ENCODE measurements at regions not wholly inside any gene's neighbourhood (a gene's known extent, or its start where the extent isn't known, plus 50 kb on each side); places are given as distances from the start of the nearest gene placed in this dataset.

DNA sequence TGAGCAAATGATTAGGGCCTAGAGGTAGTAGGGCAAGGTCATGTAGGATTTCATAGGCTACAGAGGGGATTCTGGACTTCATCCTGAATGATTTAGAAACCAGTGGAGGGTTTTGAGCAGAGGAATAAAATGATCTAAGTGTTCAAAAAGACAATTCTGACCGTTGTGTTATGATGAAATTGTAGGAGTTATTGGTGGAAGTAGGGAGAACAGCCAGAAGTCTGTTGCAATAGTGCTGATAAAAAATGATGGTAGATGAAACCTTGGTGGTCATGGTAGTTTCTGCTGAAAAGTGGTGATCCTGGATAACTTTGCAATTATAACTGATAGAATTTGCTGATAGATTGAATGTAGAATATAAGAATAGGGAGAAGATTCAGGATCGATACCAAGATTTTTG, 60.2 kb downstream of the MID1IP1 start:
- peak; percentile 45 for FAIRE-seq
- no peak for DNase-seq
- Histone ChIP-seq H3K4me1 (no peaks in the 10 kb centered on the region), H3K27ac (no peak overlapping the region), H3K9me3 (no peaks in the 10 kb centered on the region), H3K4me3 (no peak overlapping the region), H3K27me3 (no peaks in the 10 kb centered on the region), H3K36me3 (no peaks in the 10 kb centered on the region)
- intact Hi-C loops (cut with DNase I) = no loop called here
- 77 to 80% methylated on average over 2 of the region's 2 CpGs for WGBS, 2 donors
- TF ChIP-seq, protein P1, sequence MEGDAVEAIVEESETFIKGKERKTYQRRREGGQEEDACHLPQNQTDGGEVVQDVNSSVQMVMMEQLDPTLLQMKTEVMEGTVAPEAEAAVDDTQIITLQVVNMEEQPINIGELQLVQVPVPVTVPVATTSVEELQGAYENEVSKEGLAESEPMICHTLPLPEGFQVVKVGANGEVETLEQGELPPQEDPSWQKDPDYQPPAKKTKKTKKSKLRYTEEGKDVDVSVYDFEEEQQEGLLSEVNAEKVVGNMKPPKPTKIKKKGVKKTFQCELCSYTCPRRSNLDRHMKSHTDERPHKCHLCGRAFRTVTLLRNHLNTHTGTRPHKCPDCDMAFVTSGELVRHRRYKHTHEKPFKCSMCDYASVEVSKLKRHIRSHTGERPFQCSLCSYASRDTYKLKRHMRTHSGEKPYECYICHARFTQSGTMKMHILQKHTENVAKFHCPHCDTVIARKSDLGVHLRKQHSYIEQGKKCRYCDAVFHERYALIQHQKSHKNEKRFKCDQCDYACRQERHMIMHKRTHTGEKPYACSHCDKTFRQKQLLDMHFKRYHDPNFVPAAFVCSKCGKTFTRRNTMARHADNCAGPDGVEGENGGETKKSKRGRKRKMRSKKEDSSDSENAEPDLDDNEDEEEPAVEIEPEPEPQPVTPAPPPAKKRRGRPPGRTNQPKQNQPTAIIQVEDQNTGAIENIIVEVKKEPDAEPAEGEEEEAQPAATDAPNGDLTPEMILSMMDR (IDR thresholded peaks at IDR 0.05) = no peak
- ATAC-seq = no peak

DNA sequence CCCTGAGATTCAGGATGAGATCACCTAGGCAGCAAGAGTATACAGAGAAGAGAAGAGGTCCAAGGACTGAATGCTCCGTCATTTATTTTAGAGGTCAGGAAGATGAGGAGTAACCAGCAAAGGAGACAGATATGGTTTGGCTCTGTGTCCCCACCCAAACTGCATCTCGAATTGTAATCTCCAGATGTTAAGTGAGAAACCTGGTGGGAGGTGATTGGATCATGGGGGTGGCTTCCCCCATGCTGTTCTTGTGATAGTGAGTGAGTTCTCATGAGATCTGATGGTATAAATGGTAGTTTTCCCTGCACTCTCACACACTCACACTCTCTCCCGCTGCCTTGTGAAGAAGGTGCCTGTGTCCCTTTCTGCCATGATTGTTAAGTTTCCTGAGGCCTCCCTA, 60.8 kb downstream of the MID1IP1 start:
- DNase-seq (no peak), ATAC-seq (no peak), FAIRE-seq (no peak)
- no peaks in the 10 kb centered on the region for H3K4me1 ChIP-seq
- 73 to 90% methylated on average over 3 of the region's 3 CpGs for WGBS, 2 donors
- H3K27ac ChIP-seq = no peak overlapping the region
- no peaks in the 10 kb centered on the region for H3K36me3 ChIP-seq
- no peaks in the 10 kb centered on the region for H3K9me3 ChIP-seq
- intact Hi-C loops (cut with DNase I) = no loop called here
- H3K4me3 ChIP-seq = no peak overlapping the region
- H3K27me3 ChIP-seq = no peaks in the 10 kb centered on the region
- TF ChIP-seq, protein P1 (IDR thresholded peaks at IDR 0.05) = no peak

DNA sequence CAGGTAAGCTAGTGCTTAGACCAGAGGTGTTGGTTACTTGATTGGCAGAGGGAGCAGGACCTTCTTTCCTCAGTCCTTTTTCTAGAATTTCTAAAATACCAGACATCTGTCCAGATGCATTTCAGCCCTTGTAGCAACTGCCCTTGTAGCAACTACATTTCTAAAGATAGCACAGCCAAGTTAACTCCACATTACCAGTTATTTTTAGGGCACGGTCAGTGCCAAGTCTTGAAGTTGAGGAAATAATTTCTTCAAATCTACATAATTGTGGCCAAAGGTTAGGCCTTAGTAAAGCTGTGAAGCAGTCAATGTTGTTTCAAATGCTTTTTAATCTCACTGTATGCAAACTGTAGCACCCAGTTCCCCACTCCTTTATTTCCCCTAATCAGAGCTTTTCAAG, 62.9 kb downstream of the MID1IP1 start:
- intact Hi-C loops (cut with DNase I) = no loop called here
- H3K36me3 ChIP-seq = no peaks in the 10 kb centered on the region
- WGBS, 2 donors = 31 to 62% methylated on average over 1 of the region's 1 CpG
- H3K4me1 ChIP-seq = no peaks in the 10 kb centered on the region
- TF ChIP-seq, protein P1 (IDR thresholded peaks at IDR 0.05) = no peak
- DNase-seq = no peak
- H3K4me3 ChIP-seq = no peak overlapping the region
- peak; percentile 72 for FAIRE-seq
- H3K27ac ChIP-seq = no peak overlapping the region
- no peaks in the 10 kb centered on the region for H3K27me3 ChIP-seq
- ATAC-seq = peak in 2 of 4 donors; percentile 38
- no peaks in the 10 kb centered on the region for H3K9me3 ChIP-seq

DNA sequence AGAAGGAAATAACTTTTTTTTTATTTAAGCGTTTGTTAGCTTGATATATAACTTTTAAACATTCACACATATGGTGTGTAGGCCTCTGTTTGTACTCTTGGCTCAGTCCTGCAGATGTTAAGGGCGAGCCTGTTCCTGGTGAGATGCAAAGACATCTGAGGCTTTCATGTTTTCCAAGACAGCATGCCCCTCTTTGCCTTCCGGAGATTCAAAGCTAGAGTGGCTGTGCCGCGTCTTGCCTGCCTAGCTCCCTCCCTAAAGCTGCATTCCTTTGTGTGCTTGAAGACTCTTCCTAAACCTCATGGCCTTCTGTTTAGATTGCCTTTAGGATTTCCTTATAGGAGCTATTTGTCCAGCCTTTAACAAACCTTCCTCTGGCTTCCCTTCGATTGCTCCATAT, 67.1 kb downstream of the MID1IP1 start:
- peaks cover 0 to 2% (median 0%) of the 10 kb centered on the region in 3 donors for H3K4me1 ChIP-seq
- intact Hi-C loops (cut with DNase I) = no loop called here
- DNase-seq (no peak), FAIRE-seq (no peak), ATAC-seq (no peak)
- WGBS, 2 donors = 87 to 95% methylated on average over 6 of the region's 6 CpGs
- H3K27ac ChIP-seq = no peak overlapping the region
- TF ChIP-seq, protein P1 (IDR thresholded peaks at IDR 0.05) = no peak
- H3K9me3 ChIP-seq = no peaks in the 10 kb centered on the region
- H3K4me3 ChIP-seq = no peak overlapping the region
- H3K36me3 ChIP-seq = no peaks in the 10 kb centered on the region
- H3K27me3 ChIP-seq = no peaks in the 10 kb centered on the region

DNA sequence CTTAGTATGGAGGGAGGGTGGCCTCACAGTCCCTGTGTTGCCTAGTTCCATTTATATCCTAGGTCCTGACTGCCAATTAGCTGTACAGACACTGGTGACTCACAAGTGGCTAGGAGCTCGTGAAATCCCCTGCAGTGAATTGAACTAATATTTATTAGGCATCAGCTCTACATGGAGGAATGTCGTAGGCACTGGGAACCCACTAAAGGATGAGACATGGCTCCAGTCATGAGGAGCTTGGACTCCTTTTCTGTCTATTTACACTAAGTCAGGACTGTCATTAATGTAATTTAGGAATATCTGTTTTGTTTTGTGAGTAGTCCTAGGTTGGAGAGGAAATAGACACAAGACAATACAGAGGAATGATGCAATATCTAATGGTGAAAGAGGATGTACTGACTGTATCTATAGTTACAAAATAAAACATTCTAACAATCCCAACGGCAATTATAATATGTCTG, 67.7 kb downstream of the MID1IP1 start:
- Histone ChIP-seq H3K27me3 (no peaks in the 10 kb centered on the region), H3K4me3 (no peak overlapping the region), H3K27ac (no peak overlapping the region), H3K36me3 (no peaks in the 10 kb centered on the region), H3K4me1 (peaks cover 0 to 2% (median 0%) of the 10 kb centered on the region in 3 donors), H3K9me3 (no peaks in the 10 kb centered on the region)
- ATAC-seq (peak in 3 of 4 donors; percentile 15 to 63 (median 62)), FAIRE-seq (no peak), DNase-seq (no peak)
- WGBS, 2 donors = 65 to 70% methylated on average over 3 of the region's 3 CpGs
- intact Hi-C loops (cut with DNase I) = no loop called here
- TF ChIP-seq, protein P1 (IDR thresholded peaks at IDR 0.05) = no peak
